ENCODE measurements at regions not wholly inside any gene's neighbourhood (a gene's known extent, or its start where the extent isn't known, plus 50 kb on each side); places are given as distances from the start of the nearest gene placed in this dataset.
"Not testable (repeated sequence)": the region's sequence is repeated elsewhere in the genome, so short reads cannot be mapped to it uniquely, and the experiment has no call there.

DNA sequence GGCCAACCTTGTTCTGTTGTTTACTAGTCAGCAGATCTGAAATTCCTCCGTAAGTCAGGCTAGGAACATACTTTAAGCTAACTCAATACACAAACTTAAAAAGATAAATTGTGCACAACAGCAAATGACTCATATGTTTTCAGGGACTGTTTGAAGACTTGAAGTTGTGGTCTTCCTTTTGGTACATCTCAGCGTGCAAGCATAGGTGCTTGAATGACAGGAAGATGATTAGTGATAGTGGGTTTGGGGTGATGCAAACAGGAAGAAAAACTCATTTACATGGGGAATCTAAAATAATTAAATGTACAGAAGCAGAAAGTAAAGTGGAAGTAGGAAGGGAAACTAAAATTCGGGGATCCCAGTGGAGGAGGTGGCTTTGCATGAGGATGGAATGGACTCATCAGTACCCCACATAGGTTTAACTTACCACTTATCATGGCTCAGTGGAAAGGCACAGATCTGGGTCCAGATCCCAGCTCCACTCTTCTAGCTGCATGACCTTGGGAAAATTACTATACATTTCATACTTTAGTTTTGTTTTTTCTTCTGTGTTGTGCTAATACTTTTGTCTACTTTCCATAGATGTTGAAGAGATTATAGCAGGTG, 122.3 kb downstream of the XCL2 start:
- DNase-seq (ENCODE audit: low read depth in 4 of 4, low spot score in 1 of 4), result no peak

GRCh38 chr1:168420177-168420576, 123.6 kb downstream of the XCL2 start:
- no peak for DNase-seq (ENCODE audit: low read depth in 4 of 4, low spot score in 1 of 4)

DNA sequence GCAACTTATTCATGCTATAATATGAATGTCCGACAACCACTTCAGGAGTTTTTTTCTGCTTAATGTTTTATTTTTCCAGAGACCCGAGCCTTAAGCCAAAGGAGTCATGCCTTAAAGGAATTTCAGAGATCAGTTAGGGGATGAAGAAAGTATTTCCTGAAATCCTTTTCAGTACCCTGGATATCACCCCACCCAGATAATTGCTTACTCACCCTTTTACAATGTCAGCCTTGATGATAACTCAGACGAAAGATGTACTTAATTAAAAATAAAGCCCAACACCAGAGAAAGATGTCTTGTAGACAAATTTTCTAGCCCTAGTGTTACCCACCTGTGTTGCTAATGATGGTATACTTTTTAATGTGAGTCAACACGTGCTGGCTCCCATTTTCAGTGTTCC, 124.1 kb downstream of the XCL2 start:
- no peak for DNase-seq (ENCODE audit: low read depth in 4 of 4, low spot score in 1 of 4)

GRCh38 chr1:168416220-168416619, 127.6 kb downstream of the XCL2 start:
- DNase-seq (ENCODE audit: low read depth in 4 of 4, low spot score in 1 of 4), result no peak

GRCh38 chr1:168414914-168415313, 128.9 kb downstream of the XCL2 start:
- DNase-seq (ENCODE audit: low read depth in 4 of 4, low spot score in 1 of 4), result no peak

- no peak for DNase-seq (ENCODE audit: low read depth in 4 of 4, low spot score in 1 of 4)
Measured at GRCh38 chr1:168410464-168410863, 129.8 kb downstream of the TBX19 start.

GRCh38 chr1:168408884-168409283, 128.2 kb downstream of the TBX19 start:
- peak; percentile 18 to 65 (median 36) for DNase-seq (ENCODE audit: low read depth in 4 of 4, low spot score in 1 of 4)

- DNase-seq (ENCODE audit: low read depth in 4 of 4, low spot score in 1 of 4), result no peak
Measured at GRCh38 chr1:168408539-168408865, 127.8 kb downstream of the TBX19 start.

DNA sequence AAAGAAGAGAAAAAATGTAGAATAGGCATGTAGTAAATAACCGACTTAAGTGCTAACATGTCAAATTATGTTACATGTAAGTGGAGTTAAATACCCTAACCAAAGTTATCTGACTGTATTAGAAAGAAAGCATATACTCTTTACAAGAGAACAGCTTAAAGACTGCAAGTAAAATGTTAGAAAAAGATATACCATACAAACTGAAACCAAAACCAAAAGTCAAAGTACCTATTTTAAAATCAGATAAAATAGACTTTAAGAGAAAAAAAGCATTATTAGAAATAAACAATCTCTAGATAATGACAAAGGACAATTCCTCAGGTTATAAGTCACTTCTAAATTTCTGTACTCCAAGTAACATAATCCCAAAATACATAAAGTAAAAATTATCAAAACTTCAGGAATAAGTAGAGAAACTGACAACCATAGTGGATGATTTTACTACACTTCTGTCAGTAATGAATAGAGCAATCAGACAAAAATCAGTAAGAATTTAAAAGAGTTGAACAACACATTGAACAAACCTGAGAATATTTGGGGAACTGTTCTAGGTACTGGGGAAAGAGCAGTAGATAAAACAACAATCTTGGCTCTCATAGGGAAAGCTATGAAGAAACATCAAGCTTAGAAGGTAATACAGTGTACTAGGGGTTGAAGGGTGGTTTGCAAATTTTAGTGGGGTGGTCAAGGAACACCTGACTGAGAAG, 127.3 kb downstream of the TBX19 start:
- DNase-seq (ENCODE audit: low read depth in 4 of 4, low spot score in 1 of 4), result no peak

- no peak for DNase-seq (ENCODE audit: low read depth in 4 of 4, low spot score in 1 of 4)
Measured at GRCh38 chr1:168405906-168406549, 125.4 kb downstream of the TBX19 start.

- DNase-seq (ENCODE audit: low read depth in 4 of 4, low spot score in 1 of 4), result no peak
Measured at GRCh38 chr1:168403140-168403539, 122.5 kb downstream of the TBX19 start.

- DNase-seq (ENCODE audit: low read depth in 4 of 4, low spot score in 1 of 4), result not testable (repeated sequence)
Measured at GRCh38 chr1:168402466-168402865, 121.8 kb downstream of the TBX19 start.

GRCh38 chr1:168401341-168401740, 120.7 kb downstream of the TBX19 start:
- no peak for DNase-seq (ENCODE audit: low read depth in 4 of 4, low spot score in 1 of 4)

- DNase-seq (ENCODE audit: low read depth in 4 of 4, low spot score in 1 of 4), result no peak
Measured at GRCh38 chr1:168400139-168400538, 119.5 kb downstream of the TBX19 start.

DNA sequence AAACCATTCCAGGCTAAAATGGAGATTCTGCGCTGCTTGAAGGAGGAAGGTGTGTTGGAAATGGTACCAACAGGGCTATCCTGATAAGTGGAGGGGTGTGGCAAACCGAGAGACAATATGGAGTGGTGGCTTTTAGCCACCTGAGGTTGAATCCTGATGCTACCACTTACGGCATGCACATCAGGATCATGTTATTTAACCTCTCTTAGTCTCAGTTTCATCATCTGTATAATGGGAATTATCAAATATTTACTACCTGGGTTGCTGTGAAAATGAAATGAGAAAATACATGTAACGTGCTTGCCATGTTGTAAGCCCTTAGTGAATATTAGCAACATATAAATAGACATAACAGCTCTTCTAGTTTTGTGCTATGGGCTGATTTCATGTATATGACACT, 117.1 kb downstream of the TBX19 start:
- no peak for DNase-seq (ENCODE audit: low read depth in 4 of 4, low spot score in 1 of 4)

DNA sequence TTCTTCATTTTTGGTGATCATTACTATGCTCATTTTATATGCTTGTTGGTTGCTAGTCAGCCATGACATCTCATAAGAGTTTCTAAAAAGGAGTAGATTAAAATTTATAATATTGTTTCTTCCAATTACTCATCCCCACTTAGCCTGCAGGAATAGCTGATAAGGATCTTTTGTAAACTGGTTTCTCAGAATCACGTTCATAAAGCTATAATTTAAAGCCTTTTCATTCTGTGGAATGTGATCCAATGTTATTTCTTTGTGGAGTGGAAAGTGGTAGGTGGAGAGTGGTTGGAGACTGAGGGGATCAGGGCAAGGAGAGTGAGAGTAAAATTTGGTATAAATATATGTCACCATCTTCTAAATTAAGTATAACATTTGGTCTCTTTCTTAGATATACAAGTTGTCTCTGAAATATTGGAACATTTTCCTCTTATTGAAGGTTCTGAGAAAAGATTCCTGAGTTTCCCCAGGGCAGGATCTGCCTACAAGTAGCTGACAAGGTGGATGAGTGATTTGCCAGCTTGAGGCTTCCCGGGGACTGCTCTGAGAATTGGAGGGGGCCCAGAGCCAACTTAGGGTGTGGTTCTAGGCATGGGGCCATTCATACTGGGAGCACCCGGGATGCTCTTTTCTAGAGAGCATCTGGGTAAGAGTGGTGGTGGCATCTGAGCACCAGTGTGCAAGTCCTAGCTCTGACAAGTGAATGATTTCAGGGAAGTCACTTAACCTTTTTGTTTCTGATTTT, 116.4 kb downstream of the TBX19 start:
- DNase-seq (ENCODE audit: low read depth in 4 of 4, low spot score in 1 of 4), result no peak

GRCh38 chr1:168396508-168396907, 115.8 kb downstream of the TBX19 start:
- no peak for DNase-seq (ENCODE audit: low read depth in 4 of 4, low spot score in 1 of 4)

DNA sequence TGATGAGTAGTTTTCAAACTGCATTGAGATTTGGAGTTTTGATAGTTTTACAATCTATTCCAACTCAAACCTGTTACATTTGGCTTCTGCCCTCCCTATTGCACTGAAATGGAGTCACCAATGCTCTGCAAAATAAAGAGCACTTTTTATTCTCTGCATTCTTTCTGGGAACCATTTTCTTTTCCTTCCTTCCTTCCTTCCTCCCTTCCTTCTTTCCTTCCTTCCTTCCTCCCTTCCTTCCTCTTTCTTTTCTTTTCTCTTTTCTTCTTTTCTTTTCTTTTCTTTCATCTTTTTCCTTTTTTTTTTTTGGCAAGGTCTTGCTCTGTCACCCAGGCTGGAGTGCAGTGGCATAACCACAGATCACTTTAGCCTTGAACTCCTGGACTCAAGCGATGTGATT, 114.2 kb downstream of the TBX19 start:
- no peak for DNase-seq (ENCODE audit: low read depth in 4 of 4, low spot score in 1 of 4)

DNA sequence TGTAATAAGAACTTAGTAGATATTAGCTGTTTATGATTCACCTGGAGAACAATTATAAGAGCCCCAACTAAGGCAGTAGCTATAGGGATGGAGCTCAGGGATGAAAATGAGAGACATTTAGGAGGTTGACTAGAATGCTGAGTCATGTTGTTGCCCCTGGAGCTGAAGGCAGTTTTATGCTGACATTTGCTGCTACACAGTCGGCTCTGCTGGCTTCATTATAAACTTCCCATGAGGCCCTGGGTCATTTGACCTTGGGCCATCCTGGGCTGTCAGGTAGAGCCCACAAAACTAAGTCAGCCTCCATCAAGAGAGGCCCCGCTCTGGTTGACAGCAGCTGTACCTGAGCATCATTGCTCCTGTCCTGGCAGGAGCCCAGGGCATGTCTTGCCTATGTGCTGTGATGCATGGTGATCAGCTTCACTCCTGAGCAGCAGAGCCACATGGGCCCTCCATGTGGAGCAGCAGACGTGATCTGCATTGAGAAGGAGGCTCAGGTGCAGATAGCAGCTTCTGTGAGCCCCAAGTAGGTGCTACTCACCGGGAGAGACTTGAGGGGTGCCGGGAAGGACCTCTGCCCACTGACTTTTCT, 112.4 kb downstream of the TBX19 start:
- DNase-seq (ENCODE audit: low read depth in 4 of 4, low spot score in 1 of 4), result no peak

GRCh38 chr1:168391851-168392681, 111.4 kb downstream of the TBX19 start:
- no peak for DNase-seq (ENCODE audit: low read depth in 4 of 4, low spot score in 1 of 4)

DNA sequence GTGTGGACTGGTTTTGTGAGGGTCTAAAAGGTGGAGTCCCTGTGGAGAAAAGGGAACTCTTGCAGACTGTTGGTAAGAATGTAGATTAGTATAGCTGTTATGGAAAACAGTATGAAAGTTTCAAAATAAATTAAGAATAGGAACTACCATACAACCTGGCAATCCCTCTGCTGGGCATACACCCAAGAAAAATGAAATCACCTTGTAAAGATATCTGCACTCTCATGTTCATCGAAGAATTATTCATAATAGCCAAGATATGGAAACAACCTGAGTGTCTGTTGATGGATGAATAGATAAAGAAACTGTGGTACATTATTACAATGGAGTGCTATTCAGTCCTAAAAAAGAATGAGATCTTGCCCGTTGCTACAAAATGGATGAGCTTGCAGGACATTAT, 109.6 kb downstream of the TBX19 start:
- no peak for DNase-seq (ENCODE audit: low read depth in 4 of 4, low spot score in 1 of 4)
